NCI-H1048 (cell line): ENCODE measurements at regions not wholly inside any gene's neighbourhood (a gene's known extent, or its start where the extent isn't known, plus 50 kb on each side); places are given as distances from the start of the nearest gene placed in this dataset.
"Not testable (repeated sequence)": the region's sequence is repeated elsewhere in the genome, so short reads cannot be mapped to it uniquely, and the experiment has no call there.

Experiments
- DNase-seq: peaks from one replicate; lab custom pipeline; 2025; lab: John Stamatoyannopoulos, UW

DNA sequence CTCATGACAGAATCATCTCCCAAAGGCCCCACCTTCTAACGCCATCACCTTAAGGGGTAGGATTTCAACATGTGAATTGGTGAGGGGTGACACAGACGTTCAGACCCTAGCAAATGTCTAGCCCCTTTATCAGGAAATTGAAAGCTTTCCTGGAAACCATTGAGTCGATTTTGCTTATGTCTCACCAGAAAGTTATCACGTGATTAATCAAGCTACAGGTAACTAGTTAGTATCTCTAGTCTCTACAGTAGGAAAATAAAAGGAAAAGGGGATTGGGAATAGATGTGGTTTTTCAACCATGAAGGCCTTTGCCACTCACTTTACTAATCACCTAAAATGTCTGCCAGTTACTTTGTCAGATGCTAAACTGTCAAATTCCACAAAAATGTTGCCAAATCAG, 1133.0 kb downstream of the PDHA2 start:
- no peak for DNase-seq

DNA sequence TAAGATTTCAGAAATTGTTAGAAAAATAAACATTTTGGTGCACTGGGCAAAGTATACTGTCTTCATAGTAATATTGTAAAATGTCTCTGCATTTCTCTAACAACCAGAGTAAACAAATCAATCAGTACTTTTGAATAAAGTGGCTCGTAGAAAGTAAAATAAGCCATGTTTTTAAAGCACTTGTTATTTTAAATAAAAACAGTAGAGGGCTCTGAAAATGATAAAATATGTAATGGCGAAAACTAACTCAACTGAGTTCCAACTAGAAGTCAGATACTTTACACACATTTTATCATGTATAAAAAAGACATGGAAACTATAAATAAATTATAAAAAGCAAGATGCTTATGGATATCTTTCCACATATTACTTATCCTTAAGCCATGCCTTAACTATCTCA, 1134.4 kb downstream of the PDHA2 start:
- DNase-seq: no peak

GRCh38 chr4:96983830-96984229, 1143.9 kb downstream of the PDHA2 start:
- no peak for DNase-seq

GRCh38 chr4:96986816-96987215, 1146.9 kb downstream of the PDHA2 start:
- DNase-seq: no peak

- DNase-seq: no peak
Observed at GRCh38 chr4:96991083-96991482, 1151.2 kb downstream of the PDHA2 start.

DNA sequence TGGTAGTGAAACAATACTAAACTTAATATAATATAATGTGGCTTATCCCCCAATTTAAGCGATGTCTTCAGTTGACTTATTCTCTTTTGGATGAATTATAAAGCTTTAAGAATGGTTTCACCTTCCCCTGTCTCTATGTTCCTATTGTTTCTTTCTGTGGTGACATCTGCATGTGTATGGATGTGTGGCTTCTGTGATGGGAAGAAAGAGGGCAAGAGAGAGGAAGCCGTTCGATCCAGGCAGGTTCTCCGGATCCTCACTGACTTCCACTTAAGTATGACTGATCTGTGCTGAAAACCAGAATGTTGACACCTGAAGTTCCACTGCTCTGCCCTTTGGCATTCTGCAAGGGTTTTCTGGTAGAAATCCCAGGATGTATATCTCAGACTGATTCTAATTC, 1150.8 kb downstream of the STPG2 start:
- no peak for DNase-seq

GRCh38 chr4:96993560-96993959, 1149.7 kb downstream of the STPG2 start:
- no peak for DNase-seq

- DNase-seq: no peak
Observed at GRCh38 chr4:97003715-97004114, 1139.6 kb downstream of the STPG2 start.

- DNase-seq: no peak
Observed at GRCh38 chr4:97013309-97013708, 1130.0 kb downstream of the STPG2 start.

GRCh38 chr4:97013711-97014110, 1129.6 kb downstream of the STPG2 start:
- DNase-seq: no peak

GRCh38 chr4:97015301-97015700, 1128.0 kb downstream of the STPG2 start:
- no peak for DNase-seq

DNA sequence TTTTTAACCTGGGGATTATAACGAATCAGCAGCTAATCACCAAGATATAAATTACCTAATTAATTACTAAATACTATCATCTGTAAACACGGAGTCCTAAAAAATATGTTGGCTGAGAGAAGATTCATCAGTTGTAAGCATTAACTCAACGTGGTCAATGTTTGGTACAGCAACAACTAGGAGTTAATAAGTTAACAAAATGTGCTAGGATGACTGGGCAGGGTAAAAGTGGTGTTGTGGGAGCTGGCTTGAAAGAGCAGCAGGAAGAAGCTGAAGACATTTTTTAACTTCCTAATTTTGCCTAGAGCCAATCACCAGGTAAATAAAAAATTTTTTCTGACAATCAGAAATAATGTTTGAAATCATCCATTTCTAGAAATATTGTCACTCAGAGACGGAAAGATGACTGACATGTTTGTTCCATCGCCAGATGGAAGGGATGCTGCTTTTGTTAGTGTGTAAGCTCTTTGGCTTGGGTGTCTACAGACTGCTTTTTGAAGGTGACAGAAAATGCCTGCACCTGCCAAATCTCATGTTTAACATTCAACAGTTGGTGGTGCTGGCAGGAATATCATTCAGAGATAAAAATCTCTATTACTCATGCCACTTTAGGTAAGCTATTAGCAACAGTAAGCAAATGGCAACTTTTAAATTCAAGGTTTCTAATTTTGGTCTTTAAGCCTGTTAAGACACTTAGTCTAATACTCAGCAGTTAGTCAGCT, 1126.9 kb downstream of the STPG2 start:
- DNase-seq: no peak

GRCh38 chr4:97027728-97028410, 1115.4 kb downstream of the STPG2 start:
- no peak for DNase-seq

DNA sequence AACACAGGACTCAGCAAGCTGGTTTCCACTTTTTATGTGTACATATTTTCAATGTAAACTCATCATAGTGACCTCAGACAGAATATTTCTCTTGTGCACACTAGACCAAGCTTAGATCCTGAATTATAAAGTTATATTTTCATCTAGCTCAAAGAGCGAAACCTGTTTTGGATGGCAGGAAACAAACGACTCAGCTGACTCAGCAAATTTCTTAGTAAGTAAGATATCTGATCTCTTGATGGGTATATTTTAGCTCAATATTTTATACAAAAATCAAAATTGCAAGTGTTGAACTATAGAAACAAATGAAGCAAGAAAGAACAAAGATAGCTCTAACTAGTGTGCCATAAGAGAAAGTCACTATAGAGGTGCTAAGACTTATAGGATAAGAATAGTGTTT, 1114.5 kb downstream of the STPG2 start:
- DNase-seq: no peak

DNA sequence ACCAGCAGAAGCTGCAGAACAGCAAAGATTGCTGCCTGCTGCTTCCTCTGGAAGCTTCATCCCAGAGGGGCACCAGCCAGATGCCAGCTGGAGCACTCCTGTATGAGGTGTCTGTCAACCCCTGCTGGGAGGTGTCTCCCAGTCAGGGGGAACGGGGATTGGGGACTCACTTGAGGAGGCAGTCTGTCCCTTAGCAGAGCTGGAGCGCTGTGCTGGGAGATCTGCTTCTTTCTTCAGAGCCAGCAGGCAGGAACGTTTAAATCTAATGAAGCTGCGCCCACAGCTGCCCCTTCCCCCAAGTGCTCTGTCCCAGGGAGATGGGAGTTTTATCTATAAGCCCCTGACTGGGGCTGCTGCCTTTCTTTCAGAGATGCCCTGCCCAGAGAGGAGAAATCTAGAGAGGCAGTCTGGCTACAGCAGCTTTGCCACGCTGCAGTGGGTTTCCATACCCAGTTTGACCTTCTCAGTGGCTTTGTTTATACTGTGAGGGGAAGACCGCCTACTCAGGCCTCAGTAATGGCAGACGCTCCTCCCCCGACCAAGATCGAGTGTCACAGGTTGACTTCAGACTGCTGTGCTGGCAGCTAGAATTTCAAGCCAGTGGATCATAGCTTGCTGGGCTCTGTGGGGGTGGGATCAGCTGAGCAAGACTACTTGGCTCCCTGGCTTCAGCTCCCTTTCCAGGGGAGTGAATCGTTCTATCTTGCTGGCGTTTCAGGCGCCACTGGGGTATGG, 1105.7 kb downstream of the STPG2 start:
- DNase-seq: not testable (repeated sequence)

- no peak for DNase-seq
Observed at GRCh38 chr4:97038146-97038516, 1105.1 kb downstream of the STPG2 start.

DNA sequence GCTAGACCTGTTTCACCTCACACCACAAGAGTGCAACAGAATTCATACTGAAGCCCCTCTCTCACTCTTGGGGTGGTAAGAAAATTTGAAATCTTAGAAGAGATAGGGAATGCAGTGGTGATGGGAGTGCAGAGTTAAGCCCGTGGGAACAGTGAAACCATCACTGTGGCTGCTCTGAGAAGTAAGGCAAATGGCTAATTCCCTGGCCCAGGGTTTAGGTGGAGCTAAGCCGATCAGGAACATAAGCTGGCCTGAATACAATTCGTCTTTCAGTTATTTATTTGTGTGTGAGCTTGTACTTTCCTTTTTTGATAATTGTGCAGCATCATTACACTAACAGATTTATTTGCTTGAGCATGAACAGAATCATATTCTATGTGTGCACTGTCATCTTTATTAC, 1070.6 kb downstream of the STPG2 start:
- DNase-seq: no peak

DNA sequence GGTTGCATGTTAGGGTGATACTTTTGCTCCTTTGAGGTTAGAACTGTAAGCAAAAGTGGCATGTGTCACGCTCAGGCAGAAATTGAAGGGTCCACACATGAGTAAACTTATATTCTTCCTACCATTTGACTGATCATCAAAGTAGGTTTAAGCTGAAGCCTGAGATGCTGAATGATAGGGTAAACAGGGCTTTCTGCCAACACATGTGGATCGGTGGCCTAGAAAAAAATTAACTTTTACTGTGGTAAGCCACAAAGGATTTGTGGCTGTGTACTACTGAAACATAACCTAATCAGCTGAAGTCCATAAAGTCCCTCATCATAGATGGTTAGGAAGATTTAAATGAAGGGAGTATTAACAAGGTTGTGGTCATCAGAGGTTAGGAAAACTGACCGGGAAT, 1070.1 kb downstream of the STPG2 start:
- no peak for DNase-seq

GRCh38 chr4:97074531-97074930, 1068.7 kb downstream of the STPG2 start:
- DNase-seq: no peak

- DNase-seq: no peak
Observed at GRCh38 chr4:97081951-97082350, 1061.3 kb downstream of the STPG2 start.

DNA sequence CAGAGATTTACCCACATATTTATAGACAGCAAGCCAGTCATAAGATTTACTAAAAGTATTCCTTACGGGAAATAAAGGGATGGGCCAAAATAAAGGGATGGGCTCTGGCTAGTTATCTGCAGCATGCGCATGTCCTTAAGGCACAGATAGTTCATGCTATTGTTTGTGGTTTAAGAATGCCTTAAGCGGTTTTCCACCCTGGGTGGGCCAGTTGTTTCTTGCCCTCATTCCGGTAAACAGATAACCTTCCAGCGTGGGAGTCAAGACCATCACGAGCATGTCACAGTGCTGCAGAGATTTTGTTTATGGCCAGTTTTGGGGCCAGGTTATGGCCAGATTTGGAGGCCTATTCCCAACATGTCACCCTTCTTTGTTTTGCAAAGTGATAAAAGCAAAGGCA, 1046.2 kb downstream of the STPG2 start:
- DNase-seq: not testable (repeated sequence)

DNA sequence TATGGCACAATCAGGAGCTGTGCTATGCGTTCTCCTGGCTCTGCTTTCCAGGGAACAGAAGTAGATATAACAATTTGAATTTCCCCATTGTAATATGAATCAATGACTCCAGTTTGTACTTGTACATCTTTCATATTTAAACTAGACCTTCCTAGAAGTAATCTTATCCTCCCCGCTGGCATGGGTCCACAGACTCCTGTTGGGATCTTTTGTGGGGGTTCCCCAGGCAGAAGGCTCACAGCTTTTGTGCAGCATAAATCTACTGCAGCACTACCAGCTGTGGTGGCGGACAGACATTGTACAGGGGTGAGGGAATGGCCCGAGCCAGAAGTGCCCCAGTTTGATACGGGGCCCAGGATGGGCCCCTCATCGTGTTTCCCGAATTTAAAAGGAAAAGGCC, 1042.1 kb downstream of the STPG2 start:
- not testable (repeated sequence) for DNase-seq

DNA sequence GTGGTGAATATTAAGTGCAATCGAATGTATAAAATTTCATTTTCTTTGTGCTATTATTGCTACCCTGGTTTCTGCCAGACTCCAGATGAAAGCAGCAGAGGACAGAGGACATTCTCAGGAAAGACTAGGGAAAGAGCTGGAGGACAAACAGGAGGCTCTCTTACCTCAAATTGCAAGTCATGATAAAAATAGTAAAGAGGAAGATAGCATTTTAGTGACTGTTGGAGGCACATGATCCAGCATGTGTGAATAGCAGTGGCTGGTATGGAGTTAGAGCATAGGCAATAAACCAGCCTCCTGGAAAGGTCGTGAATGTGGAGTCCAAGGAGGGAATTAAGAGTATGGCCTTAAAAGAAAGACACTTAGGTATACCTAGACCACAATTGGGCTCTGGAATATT, 1040.0 kb downstream of the STPG2 start:
- DNase-seq: no peak
